ENCODE measurements at regions not wholly inside any gene's neighbourhood (a gene's known extent, or its start where the extent isn't known, plus 50 kb on each side); places are given as distances from the start of the nearest gene placed in this dataset.

DNA sequence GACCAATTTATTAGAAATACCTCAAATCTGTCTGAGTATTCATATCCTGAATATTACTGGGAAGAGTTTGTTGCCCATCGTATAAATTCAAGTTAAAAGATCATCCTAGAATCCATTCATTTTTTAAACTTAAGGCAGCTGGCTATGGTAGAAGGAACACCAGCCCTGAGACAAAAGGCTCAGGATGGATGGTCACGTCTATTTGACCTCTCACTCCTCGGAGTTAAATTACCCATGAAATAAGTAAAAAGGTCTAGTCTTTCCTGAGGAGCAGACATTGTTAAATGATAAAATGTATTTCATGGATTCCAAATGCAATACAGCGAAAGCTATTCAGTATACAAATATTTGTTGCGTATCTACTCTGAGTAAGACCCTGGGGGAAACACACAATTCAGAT lies 826.0 kb upstream of the LRATD1 start:
- Histone ChIP-seq H3K27ac (replicated peaks in 1 of 4) (no peak overlapping the region), H3K4me3 (no peak overlapping the region), H3K27me3 (no peaks in the 10 kb centered on the region), H3K4me1 (no peaks in the 10 kb centered on the region), H3K36me3 (no peaks in the 10 kb centered on the region), H3K9me3 (no peaks in the 10 kb centered on the region)
- DNase-seq (ENCODE audit: extremely low spot score): no peak
- 76% methylated on average over 5 of the region's 5 CpGs for WGBS
- TF ChIP-seq POLR2A (IDR thresholded peaks at IDR 0.05; ENCODE audit: low read depth) (no peak), POLR2AphosphoS5 (IDR thresholded peaks at IDR 0.05) (no peak), EP300 (IDR thresholded peaks at IDR 0.05) (no peak)
- TF ChIP-seq, protein P1, sequence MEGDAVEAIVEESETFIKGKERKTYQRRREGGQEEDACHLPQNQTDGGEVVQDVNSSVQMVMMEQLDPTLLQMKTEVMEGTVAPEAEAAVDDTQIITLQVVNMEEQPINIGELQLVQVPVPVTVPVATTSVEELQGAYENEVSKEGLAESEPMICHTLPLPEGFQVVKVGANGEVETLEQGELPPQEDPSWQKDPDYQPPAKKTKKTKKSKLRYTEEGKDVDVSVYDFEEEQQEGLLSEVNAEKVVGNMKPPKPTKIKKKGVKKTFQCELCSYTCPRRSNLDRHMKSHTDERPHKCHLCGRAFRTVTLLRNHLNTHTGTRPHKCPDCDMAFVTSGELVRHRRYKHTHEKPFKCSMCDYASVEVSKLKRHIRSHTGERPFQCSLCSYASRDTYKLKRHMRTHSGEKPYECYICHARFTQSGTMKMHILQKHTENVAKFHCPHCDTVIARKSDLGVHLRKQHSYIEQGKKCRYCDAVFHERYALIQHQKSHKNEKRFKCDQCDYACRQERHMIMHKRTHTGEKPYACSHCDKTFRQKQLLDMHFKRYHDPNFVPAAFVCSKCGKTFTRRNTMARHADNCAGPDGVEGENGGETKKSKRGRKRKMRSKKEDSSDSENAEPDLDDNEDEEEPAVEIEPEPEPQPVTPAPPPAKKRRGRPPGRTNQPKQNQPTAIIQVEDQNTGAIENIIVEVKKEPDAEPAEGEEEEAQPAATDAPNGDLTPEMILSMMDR (IDR thresholded peaks at IDR 0.05): no peak
- intact Hi-C loops (cut with DNase I): no loop called here

GRCh38 chr2:13813236-13813635 lies 819.3 kb upstream of the LRATD1 start:
- Histone ChIP-seq H3K4me3 (no peak overlapping the region), H3K27ac (replicated peaks in 1 of 4) (no peak overlapping the region), H3K4me1 (peaks cover 0 to 14% (median 7%) of the 10 kb centered on the region in 4 donors), H3K9me3 (no peaks in the 10 kb centered on the region), H3K27me3 (no peaks in the 10 kb centered on the region), H3K36me3 (no peaks in the 10 kb centered on the region)
- DNase-seq (ENCODE audit: extremely low spot score): no peak
- intact Hi-C loops (cut with DNase I): no loop called here
- no peak for TF ChIP-seq EP300 (IDR thresholded peaks at IDR 0.05)
- 83% methylated on average over 4 of the region's 4 CpGs for WGBS

DNA sequence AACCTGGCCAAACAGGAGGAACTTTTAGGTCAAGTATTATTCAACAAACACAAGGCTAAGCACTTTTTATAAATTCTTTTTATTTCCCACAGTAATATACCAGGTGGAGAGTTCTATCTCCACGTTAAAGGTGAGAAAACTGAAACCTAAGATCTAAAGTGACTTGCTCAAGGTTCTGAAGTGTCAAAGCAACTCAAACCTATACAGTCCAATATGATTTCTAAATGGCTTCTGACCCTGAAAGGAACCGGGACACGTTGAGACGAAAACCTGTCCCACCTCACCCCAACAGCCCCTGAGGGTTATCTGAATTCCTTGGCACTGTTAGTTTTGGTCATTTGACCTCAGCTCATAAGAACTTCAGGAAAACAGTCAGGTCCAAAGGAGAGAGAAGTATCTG lies 814.5 kb upstream of the LRATD1 start:
- intact Hi-C loops (cut with DNase I): no loop called here
- H3K4me1 ChIP-seq: peaks cover 0 to 15% (median 7%) of the 10 kb centered on the region in 4 donors
- H3K9me3 ChIP-seq: no peaks in the 10 kb centered on the region
- H3K4me3 ChIP-seq: no peak overlapping the region
- TF ChIP-seq POLR2A (IDR thresholded peaks at IDR 0.05; ENCODE audit: low read depth): no peak
- TF ChIP-seq POLR2AphosphoS5 (IDR thresholded peaks at IDR 0.05): no peak
- TF ChIP-seq, protein P1 (IDR thresholded peaks at IDR 0.05): no peak
- TF ChIP-seq EP300 (IDR thresholded peaks at IDR 0.05): no peak
- WGBS: 74% methylated on average over 4 of the region's 4 CpGs
- DNase-seq (ENCODE audit: extremely low spot score): no peak
- H3K27me3 ChIP-seq: no peaks in the 10 kb centered on the region
- no peak overlapping the region for H3K27ac ChIP-seq (replicated peaks in 1 of 4)
- no peaks in the 10 kb centered on the region for H3K36me3 ChIP-seq

- intact Hi-C loops (cut with DNase I): no loop called here
- Histone ChIP-seq H3K4me3 (no peak overlapping the region), H3K9me3 (no peaks in the 10 kb centered on the region), H3K27ac (replicated peaks in 1 of 4) (no peak overlapping the region), H3K36me3 (no peaks in the 10 kb centered on the region), H3K4me1 (peaks cover 0 to 15% (median 7%) of the 10 kb centered on the region in 4 donors), H3K27me3 (no peaks in the 10 kb centered on the region)
- WGBS: 68% methylated on average over 2 of the region's 2 CpGs
- TF ChIP-seq EP300 (IDR thresholded peaks at IDR 0.05) (no peak), POLR2A (IDR thresholded peaks at IDR 0.05; ENCODE audit: low read depth) (no peak), POLR2AphosphoS5 (IDR thresholded peaks at IDR 0.05) (no peak)
- TF ChIP-seq, protein P1 (IDR thresholded peaks at IDR 0.05): no peak
- no peak for DNase-seq (ENCODE audit: extremely low spot score)
Measured at GRCh38 chr2:13819896-13820295, 812.6 kb upstream of the LRATD1 start.

GRCh38 chr2:13821255-13821880 lies 811.1 kb upstream of the LRATD1 start:
- Histone ChIP-seq H3K27me3 (no peaks in the 10 kb centered on the region), H3K4me3 (no peak overlapping the region), H3K36me3 (no peaks in the 10 kb centered on the region), H3K9me3 (no peaks in the 10 kb centered on the region), H3K27ac (replicated peaks in 1 of 4) (no peak overlapping the region), H3K4me1 (peaks cover 0 to 15% (median 7%) of the 10 kb centered on the region in 4 donors)
- intact Hi-C loops (cut with DNase I): no loop called here
- WGBS: 78% methylated on average over 4 of the region's 4 CpGs
- no peak for TF ChIP-seq POLR2AphosphoS5 (IDR thresholded peaks at IDR 0.05)
- no peak for TF ChIP-seq EP300 (IDR thresholded peaks at IDR 0.05)
- no peak for TF ChIP-seq POLR2A (IDR thresholded peaks at IDR 0.05; ENCODE audit: low read depth)
- TF ChIP-seq, protein P1 (IDR thresholded peaks at IDR 0.05): no peak
- no peak for DNase-seq (ENCODE audit: extremely low spot score)
